ELF-1 (cell line): ENCODE measurements at regions not wholly inside any gene's neighbourhood (a gene's known extent, or its start where the extent isn't known, plus 50 kb on each side); places are given as distances from the start of the nearest gene placed in this dataset.
"Not testable (repeated sequence)": the region's sequence is repeated elsewhere in the genome, so short reads cannot be mapped to it uniquely, and the experiment has no call there.

ENCODE experiments used
- DNase-seq: peaks from one replicate; pipeline ENCODE4 v3.0.0-alpha.2; 2016; ENCODE audit warnings: low read depth, low spot score

DNA sequence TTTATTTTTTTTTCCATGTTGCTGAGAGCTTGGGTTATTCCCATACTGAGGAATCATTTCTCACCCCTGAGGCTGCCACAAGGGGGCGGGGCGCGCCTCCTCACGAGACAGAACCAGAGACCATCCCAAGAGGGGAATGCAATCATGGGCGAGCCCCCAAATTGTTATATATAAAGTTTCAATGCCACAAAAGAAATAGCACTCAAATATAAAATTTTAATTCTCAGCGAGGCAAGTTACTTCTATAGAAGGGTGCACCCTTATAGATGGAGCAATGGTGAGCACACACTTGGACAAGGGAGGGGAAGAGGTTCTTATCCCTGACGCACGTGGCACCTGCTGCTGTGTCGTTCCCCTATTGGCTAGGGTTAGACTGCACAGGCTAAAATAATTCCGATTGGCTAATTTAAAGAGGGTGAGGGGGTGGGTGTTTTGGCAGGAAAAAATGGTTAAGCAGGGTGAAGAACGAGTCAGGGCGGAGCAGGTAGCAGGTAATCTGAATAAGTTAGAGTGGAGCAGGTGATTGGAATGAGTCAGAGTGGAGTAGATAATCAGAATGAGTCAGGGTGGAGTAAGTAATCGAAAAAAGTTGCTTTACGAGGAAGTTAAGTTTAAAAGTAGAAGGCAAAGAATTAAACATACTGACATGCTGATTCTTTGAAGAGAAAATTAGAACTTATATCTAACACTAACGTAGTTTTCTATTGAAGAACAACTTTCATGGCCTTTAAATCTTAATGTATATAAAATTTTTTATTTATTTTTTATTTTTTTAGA, 177.5 kb downstream of the MTCL1 start:
- peak; percentile 64 for DNase-seq

DNA sequence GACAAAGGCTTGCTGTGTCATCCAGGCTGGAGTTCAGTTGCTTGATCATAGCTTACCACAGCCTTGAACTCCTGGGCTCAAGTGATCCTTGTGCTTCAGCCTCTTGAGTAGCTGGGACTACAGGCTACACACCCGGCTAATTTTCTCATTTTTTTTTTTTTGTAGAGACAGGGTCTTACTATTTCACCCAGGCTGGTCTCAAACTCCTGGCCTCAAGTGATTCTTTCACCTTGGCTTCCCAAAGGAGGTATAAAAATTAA, 178.0 kb downstream of the MTCL1 start:
- no peak for DNase-seq

DNA sequence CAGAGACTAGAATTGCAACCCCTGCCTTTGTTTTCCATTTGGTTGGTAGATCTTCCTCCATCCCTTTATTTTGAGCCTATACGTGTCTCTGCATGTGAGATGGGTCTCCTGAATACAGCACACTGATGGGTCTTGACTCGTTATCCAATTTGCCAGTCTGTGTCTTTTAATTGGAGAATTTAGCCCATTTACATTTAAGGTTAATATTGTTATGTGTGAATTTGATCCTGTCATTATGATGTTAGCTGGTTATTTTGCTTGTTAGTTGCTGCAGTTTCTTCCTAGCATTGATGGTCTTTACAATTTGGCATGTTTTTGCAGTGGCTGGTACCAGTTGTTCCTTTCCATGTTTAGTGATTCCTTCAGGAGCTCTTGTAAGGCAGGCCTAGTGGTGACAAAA, 182.5 kb downstream of the MTCL1 start:
- not testable (repeated sequence) for DNase-seq

DNA sequence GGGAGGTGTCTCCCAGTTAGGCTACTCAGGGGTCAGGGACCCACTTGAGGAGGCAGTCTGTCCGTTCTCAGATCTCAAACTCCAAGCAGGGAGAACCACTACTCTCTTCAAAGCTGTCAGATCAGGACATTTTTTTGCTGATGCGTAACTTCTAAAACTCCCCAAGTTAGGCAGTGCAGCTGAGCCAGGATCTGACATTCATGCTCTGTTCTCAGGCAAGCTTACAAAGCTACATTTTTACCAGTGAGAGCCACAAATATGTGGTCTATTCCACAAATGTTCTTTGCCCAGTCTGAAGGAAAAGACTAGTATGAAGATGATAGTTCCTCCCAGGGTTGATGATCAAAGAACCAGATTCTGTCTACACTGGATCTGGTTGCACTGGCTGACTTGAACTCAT, 184.1 kb downstream of the MTCL1 start:
- DNase-seq, result no peak

DNA sequence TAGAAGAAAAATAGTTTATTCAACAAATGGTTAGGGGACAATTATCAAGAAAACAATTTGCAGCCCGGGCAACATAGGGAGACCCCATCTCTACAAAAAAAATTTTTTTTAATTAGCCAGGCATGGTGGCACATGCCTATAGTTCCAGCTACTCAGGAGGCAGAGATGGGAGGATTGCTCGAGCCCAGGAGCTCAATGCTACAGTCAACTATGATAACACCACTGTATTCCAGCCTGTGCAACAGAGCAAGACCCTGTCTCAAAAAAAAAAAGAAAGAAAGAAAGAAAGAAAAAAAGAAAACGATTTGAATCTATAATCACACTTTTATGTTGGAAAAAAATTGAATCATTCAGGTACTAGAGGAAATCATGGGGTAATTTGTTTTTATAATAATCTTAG, 185.1 kb downstream of the MTCL1 start:
- not testable (repeated sequence) for DNase-seq

DNA sequence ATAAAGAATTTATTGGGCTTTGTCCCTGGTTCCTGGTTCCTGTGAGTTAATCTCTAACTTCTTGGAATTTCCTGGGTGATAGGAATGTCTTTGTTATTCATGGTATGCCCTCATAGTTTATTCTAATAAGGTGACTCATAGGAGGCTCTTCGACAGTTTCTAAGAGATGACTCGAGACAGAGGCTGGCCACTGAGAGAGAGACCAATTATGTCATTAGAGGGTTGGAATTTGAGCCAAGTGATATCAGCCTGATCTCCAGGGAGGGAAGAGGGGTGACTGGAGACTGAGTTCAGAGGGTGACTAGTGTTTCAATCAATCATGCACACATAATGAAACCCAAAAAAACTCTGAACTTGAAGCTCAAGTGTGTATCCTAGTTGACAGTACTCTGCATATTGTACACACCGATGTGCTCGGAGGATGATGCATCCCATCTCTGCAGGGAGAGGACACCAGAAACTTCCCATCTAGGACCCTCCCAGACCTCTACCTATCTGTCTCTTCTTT, 185.7 kb downstream of the MTCL1 start:
- peak; percentile 86 for DNase-seq

DNA sequence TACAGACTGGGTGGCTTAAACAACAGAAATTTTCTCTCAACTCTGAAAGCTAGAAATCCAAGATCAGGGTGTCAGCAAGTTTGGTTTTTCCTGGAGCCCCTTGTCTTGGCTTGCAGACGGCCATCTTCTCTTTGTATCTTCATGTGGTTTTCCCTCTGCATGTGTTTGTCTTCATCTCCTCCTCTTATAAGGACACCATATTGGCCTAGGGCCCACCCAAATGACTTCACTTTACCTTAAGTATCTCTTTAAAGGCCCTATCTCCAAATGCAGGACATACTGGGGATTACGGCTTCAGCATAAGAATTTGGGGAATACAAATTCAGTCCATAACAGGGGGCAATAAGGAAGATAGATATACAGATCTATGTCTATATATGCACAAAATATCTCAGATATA, 187.9 kb downstream of the MTCL1 start:
- DNase-seq, result no peak

DNA sequence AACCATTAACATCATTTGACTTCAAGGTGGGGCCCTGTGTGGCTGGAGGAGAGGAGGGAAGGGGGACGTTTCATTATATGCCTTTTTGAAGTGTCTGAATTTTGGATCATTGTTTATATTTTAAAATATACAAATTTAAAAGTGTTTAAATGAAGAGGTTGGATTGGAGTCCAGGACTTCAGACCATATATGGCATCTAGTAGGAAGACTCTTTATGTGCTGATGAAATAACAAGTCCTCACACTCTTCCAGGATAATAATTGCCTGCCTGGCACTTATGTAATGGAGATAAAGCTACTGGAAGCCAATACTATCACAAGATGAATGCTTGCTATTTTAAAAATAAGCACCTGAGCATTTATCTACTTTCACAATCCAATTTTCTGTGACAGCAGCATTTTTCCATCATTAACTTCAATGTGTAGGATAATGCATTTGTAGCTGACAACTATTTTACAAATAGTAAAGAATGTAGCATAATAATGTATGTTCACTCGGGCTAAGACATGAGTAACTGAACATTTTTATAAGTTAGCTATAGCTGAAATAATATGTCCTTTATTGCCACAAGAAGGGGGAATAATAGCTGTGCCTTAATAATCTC, 188.4 kb downstream of the MTCL1 start:
- no peak for DNase-seq

DNA sequence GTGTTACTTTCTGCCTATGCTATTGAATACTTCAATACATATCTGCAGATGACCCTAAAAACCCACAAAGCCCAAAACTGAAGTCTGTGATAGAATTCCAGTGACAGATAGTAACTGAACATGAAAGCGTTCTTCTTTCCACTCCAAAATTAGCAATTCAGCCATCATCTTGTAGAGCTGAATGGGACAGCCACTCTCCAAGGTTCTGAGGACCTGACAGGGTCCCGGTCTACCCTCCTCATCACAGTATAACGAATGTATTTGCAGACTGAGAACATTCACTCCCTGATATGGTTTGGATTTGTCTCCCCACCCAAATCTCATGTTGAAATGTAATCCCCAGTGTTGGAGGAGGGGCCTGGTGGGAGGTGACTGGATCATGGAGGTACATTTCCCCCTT, 189.5 kb downstream of the MTCL1 start:
- DNase-seq, result no peak

DNA sequence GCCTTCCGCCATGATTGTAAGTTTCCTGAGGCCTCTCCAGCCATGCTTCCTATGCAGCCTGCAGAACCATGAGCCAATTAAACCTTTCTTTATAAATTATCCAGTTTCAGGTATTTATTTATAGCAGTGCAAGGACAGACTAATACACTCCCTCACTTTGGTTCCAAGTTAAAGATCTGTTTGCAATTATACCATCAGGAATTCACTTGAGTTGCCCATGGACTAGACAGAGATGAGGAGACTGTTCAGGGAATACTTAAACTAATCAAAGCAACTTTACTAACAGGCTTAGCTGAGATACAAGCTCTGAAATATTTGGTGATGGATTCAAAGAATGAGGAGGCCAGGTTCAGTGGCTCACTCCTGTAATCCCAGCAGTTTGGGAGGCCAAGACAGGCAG, 190.0 kb downstream of the MTCL1 start:
- DNase-seq, result no peak

DNA sequence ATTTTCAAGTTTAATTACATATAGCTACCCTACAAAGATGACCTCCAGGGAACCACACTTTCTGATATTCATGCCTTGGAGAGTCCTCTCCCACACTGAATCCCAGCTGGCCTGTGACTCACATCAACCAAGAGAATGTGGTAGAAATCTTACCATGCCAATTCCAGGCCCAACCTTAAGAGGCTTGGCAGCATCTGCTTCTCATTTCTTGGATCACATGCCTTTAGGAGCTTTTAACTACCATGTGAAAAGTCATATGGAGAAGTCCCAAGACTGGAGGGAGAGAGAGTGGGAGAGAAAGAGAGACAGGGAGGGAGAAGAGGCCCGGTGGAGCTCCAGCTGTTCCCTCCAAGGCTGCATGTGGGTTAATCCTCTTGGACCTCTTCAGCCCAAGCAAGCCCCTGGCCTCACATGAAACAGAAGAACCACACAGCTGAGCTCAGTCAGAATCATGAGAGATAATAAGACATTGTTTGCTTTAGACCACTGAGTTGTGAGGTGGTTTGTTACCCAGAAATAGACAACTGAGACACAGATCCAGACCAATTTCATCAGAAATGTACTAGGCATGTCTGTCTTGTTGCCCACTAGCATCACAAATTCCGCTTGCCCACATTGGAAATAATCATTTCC, 190.7 kb downstream of the MTCL1 start:
- DNase-seq, result no peak

DNA sequence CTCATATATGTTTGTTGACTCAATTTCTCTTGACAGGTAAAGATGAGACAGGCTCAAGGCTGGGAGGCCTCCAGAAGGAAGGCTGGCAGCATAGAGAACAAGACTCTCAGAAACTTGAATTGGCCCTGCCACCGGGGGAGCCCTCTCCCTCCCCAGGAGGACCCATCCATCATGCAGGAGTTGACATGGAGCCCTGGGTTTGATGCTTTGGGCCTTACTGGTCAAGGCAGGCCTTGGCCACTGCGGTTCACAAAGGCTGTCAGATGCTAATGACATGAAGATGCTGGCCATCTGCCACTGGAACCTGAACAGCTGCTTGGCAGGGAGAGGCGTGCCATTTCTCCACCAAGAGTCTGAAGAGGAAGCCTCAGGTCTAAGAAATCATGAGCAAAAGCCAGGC, 193.6 kb downstream of the MTCL1 start:
- DNase-seq, result peak; percentile 62

DNA sequence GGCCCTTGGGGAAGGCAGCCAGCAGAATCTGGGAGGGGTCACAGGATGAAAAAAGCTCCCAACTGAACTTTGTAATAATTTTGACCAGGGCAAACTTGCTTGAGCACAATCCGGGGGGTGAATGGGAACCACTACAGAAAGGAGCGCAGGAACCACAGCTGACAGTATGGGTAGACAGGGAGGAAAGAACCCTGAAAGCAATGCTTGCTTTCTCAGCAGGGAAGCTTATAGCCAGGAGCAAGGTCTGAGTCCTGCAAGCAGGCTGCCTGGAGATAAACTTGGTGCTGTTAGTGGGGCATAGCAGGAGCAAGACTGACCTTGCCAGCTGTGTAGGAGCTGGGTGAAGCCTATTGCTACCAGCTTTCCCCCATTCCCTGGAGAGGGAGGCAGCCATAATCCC, 195.2 kb downstream of the MTCL1 start:
- no peak for DNase-seq

DNA sequence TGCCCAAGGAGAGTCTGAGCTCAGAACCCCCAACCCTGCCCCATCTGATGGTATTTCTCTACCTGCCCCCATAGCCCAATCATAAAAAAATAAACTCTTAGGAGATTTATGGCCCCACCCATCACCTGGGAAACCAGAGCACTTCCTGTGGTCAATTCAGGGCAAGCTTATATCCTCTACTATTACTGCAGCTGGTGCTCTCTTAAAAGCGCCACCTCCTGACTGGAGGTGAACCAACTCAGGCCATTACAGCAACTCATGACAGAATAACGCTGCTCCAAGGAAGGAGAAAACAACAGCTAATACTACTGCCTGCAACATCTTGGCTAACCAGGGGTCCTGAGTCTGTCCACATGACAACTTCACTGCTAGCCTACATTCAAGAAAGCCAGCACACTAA, 195.7 kb downstream of the MTCL1 start:
- DNase-seq, result no peak

DNA sequence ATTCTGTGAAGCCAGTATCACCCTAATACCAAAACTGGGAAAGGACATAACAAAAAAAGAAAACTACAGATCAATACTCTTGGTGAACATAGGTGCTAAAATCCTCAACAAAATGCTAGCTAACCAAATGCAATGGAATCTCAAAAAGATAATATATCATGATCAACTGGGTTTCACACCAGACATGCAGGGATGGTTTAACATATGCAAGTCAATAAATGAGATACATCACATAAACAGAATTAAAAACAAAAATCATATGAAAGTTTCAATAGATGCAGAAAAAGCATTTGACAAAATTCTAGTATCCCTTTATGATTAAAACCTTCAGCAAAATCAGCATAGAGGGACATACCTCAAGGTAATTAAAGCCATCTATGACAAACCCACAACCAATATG, 198.2 kb upstream of the NDUFV2 start:
- DNase-seq, result no peak

DNA sequence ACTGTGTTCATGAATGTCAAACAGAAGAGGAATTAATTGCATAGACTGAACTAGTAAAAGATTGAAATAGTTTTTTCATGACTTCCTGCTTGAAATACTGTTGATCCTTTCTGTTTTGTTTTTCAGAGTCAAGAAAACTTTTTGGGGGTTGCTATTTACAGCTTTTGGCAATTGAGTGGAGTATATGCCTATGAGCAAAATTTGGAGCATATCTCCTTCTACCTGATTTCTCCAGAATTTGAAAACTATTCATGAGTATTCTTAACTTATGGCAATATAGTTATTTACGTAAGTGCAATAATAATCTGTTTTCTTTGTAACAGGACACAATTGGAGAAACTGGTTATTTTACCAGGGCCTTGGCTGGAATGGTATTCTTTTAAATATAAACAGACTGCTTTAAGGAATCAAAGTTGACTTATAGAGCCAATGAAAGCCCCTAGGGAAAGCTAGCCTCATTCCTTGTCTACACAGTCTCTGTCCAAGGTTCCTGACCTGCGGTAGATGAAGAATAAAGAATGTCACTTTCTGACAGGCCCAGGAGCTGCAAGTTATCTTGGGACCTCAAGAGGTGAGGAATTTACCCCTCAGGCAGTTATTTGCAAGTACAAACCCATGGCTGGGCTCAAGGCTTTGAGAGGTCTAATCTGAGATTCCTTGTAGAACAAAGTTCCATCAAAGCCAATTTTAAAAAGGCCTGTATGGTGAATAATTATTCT, 193.5 kb upstream of the NDUFV2 start:
- DNase-seq, result peak; percentile 57

DNA sequence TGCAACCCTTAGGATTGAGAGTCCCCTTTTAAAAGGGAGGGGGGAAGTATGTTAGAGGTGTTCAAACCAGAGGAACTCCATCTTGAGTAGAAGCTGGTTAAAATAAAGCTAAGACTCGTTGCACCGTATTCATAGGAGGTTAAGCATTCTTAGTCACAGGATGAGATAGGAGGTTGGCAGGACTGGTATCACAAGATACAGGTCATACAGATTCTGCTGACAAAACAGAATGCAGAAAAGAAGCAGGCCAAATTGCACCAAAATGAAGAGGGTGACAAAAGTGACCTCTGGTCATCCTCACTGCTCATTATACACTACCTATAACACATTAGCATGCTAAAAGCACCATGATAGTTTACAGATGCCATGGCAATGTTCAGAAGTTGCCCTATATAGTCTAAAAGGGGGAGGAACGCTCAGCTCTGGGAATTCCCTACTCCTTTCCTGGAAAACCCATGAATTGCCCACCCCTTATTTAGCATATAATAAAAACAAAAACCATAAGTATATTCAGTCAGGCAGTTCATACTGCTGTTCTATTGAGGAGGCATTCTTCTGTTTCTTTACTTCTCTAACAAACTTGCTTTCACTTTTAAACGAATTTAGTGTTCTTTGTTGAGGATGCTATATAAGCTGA, 192.2 kb upstream of the NDUFV2 start:
- no peak for DNase-seq

DNA sequence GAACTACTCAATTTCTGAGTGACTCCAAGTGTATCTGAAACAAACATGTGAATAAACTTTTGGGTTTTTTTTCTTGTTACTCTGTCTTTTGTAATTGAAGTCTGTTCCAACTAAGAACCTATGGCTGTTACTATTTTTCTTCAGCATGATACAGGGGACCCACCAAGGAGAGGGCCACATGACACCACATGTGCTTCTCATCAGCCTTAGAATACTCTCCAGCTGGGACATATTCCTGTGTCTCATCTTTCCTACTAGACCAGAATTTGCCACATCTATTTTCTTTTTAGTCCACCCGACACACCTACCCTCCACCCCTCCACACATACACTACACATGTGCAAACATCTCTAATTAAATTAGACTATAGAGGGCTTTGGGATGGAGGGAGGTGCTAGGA, 191.7 kb upstream of the NDUFV2 start:
- no peak for DNase-seq

DNA sequence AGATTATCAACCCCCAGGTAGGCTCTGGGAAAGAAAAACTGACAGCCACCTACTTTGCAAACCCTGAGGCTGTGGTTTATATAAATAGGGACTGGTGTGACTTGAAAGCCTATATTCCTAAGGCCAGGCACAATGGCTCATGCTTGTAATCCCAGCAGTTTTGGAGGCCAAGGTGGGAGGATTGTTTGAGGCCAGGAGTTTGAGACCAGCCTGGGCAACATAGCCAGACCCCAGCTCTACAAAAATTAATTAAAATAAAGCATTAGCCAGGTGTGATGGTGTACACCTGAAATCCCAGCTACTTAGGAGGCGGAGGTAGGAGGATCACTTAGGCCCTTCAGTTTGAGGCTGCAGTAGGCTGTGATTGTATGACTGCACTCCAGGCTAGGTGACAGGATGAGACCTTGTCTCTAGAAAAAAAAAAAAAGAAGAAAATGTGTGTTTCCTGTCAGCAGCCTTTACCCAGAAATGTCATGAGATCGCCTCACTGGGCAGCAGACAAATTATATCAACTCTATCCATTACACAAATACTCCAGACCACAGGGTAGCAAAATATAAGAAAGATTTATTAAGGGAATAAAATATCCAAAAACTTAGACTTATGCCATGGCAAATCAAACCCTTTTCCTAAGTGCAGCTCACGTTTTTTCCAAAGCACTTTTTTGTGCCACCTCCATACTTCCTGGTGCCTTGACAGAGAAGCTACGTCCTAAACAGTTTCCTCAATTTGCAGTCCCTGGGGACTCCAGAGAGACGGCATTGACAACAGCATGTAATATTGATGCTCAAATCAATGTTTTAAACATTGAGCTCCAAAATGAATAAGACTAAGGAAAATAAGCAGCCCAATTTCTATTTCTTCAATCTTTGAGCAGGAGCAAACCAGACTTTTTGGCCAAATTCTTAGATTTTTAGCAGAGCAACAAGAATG, 190.8 kb upstream of the NDUFV2 start:
- no peak for DNase-seq

DNA sequence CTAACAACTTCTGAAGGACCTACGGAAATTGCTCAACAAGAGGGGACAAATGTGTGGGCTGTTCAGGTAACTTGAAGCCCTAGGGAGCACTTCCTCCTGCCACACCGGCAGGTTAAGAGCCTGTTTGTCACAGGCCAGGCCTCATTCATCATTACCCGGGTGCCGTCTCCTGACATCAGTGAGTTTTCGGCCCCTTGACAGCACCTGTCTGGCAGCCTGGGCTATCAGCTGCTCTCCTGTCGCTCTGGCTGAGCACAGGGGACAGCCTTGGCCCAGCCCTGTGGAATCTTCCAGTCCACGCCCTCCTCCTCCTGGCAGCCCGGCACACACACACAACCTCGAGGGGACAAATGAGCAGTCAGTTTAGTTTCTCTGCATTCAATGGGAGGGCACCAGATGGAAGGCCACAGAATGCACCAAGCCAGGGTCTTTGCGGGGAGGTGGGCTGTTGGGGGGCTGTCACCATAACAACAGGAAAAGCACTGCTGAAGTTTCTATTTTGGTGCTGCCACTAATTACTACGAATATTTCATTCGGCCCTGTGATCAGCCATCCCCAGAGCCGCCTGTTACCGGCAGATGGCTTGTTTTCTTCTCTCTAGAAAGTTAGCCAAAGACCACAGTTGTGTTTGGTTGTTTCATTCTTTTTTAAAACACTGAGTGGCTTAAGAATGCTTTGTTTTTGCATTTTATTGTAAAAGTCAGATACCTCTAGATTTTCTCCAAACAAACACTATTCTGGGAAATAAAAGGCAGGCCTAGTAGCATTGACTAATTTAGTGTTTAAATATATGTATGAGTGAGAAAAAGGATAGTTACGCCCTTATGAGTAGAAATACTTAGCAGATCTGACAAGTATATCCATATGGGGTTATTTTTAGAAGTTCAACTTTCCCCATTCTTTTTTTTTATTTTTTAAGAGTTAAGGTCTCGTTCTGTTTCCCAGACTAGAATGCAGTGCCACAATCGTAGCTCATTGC, 189.9 kb upstream of the NDUFV2 start:
- DNase-seq, result peak; percentile 94
